ENCODE measurements at regions not wholly inside any gene's neighbourhood (a gene's known extent, or its start where the extent isn't known, plus 50 kb on each side); places are given as distances from the start of the nearest gene placed in this dataset.

- Histone ChIP-seq H3K4me3 (replicated peaks; ENCODE audit: low read depth, low read length) (no peak overlapping the region), H3K27me3 (replicated peaks; ENCODE audit: control insufficient read depth, insufficient read depth, low read length) (no peaks in the 10 kb centered on the region), H3K36me3 (ENCODE audit: control insufficient read depth, insufficient read depth, low read length) (no peaks in the 10 kb centered on the region)
- TF ChIP-seq CTCF (IDR thresholded peaks at IDR 0.05; ENCODE audit: insufficient read depth, low read length, poor library complexity, severe bottlenecking): no peak
- no peak for DNase-seq (ENCODE audit: extremely low read depth, insufficient read length)
These were observed 233.5 kb upstream of the E2F8 start for GRCh38 chr11:19474211-19474610.

- DNase-seq (ENCODE audit: extremely low read depth, insufficient read length): no peak
- Histone ChIP-seq H3K4me3 (replicated peaks; ENCODE audit: low read depth, low read length) (no peak overlapping the region), H3K36me3 (ENCODE audit: control insufficient read depth, insufficient read depth, low read length) (no peaks in the 10 kb centered on the region), H3K27me3 (replicated peaks; ENCODE audit: control insufficient read depth, insufficient read depth, low read length) (no peaks in the 10 kb centered on the region)
- no peak for TF ChIP-seq CTCF (IDR thresholded peaks at IDR 0.05; ENCODE audit: insufficient read depth, low read length, poor library complexity, severe bottlenecking)
These were observed 231.9 kb upstream of the E2F8 start for GRCh38 chr11:19472679-19473078.

- TF ChIP-seq CTCF (IDR thresholded peaks at IDR 0.05; ENCODE audit: insufficient read depth, low read length, poor library complexity, severe bottlenecking): no peak
- no peaks in the 10 kb centered on the region for H3K36me3 ChIP-seq (ENCODE audit: control insufficient read depth, insufficient read depth, low read length)
- no peak for DNase-seq (ENCODE audit: extremely low read depth, insufficient read length)
- H3K4me3 ChIP-seq (replicated peaks; ENCODE audit: low read depth, low read length): no peak overlapping the region
- H3K27me3 ChIP-seq (replicated peaks; ENCODE audit: control insufficient read depth, insufficient read depth, low read length): no peaks in the 10 kb centered on the region
These were observed 227.2 kb upstream of the E2F8 start for GRCh38 chr11:19467904-19468303.

- DNase-seq (ENCODE audit: extremely low read depth, insufficient read length): no peak
- TF ChIP-seq CTCF (IDR thresholded peaks at IDR 0.05; ENCODE audit: insufficient read depth, low read length, poor library complexity, severe bottlenecking): no peak
These were observed 225.6 kb upstream of the E2F8 start for GRCh38 chr11:19466314-19466713.

GRCh38 chr11:19463976-19464375 is 223.2 kb upstream of the E2F8 start:
- no peak for DNase-seq (ENCODE audit: extremely low read depth, insufficient read length)
- no peaks in the 10 kb centered on the region for H3K27me3 ChIP-seq (replicated peaks; ENCODE audit: control insufficient read depth, insufficient read depth, low read length)
- H3K4me3 ChIP-seq (replicated peaks; ENCODE audit: low read depth, low read length): no peak overlapping the region
- no peak for TF ChIP-seq CTCF (IDR thresholded peaks at IDR 0.05; ENCODE audit: insufficient read depth, low read length, poor library complexity, severe bottlenecking)
- H3K36me3 ChIP-seq (ENCODE audit: control insufficient read depth, insufficient read depth, low read length): no peaks in the 10 kb centered on the region

More at GRCh38 chr11:19466314-19466713, 225.6 kb upstream of the E2F8 start:
- H3K4me3 ChIP-seq (replicated peaks; ENCODE audit: low read depth, low read length): no peak overlapping the region
- no peaks in the 10 kb centered on the region for H3K27me3 ChIP-seq (replicated peaks; ENCODE audit: control insufficient read depth, insufficient read depth, low read length)
- H3K36me3 ChIP-seq (ENCODE audit: control insufficient read depth, insufficient read depth, low read length): no peaks in the 10 kb centered on the region

GRCh38 chr11:19460718-19461405 is 220.1 kb upstream of the E2F8 start:
- H3K36me3 ChIP-seq (ENCODE audit: control insufficient read depth, insufficient read depth, low read length): no peaks in the 10 kb centered on the region
- no peak for DNase-seq (ENCODE audit: extremely low read depth, insufficient read length)
- H3K27me3 ChIP-seq (replicated peaks; ENCODE audit: control insufficient read depth, insufficient read depth, low read length): no peaks in the 10 kb centered on the region
- TF ChIP-seq CTCF (IDR thresholded peaks at IDR 0.05; ENCODE audit: insufficient read depth, low read length, poor library complexity, severe bottlenecking): no peak
- no peak overlapping the region for H3K4me3 ChIP-seq (replicated peaks; ENCODE audit: low read depth, low read length)
